Natural killer cell (primary cell): ENCODE measurements at regions not wholly inside any gene's neighbourhood (a gene's known extent, or its start where the extent isn't known, plus 50 kb on each side); places are given as distances from the start of the nearest gene placed in this dataset.

Source experiments
- ATAC-seq, 3 donors: fragments of 150-1000 bp in 2 of 3; fragments of 200-7000 bp in 1 of 3; cut with Tn5 transposase; 1 replicate in 1 of 3; 2 replicates in 2 of 3; pipeline ENCODE4 v1.10.0; 2021; ENCODE audit warnings: mild to moderate bottlenecking in 2 of 3, moderate library complexity in 2 of 3
- DNase-seq, 2 donors: peaks; one replicate each; pipeline versions ENCODE4 v3.0.0 to v3.0.0-alpha.2; 2013 to 2021; ENCODE audit warnings: mixed read lengths in 1 of 2
- H3K27ac ChIP-seq: one replicate; pipeline ENCODE4 v1.5.1; 2013; ENCODE audit warnings: mild to moderate bottlenecking, low read length
- H3K27me3 ChIP-seq: one replicate; pipeline ENCODE4 v1.6.1; 2013; ENCODE audit warnings: low read length; ENCODE audit not compliant: control insufficient read depth, insufficient read depth
- H3K36me3 ChIP-seq: one replicate; pipeline ENCODE4 v1.6.1; 2013; ENCODE audit warnings: low read length; ENCODE audit not compliant: control insufficient read depth, insufficient read depth
- H3K4me1 ChIP-seq: one replicate; pipeline ENCODE4 v1.6.1; 2013; ENCODE audit warnings: low read length; ENCODE audit not compliant: control insufficient read depth, insufficient read depth
- H3K4me3 ChIP-seq: one replicate; pipeline ENCODE4 v1.5.1; 2013; ENCODE audit warnings: low read length
- H3K9me3 ChIP-seq: one replicate; pipeline ENCODE4 v1.6.1; 2013; ENCODE audit warnings: low read length; ENCODE audit not compliant: control insufficient read depth, insufficient read depth
- H3K27ac Mint-ChIP-seq, 2 donors: one replicate each; pipeline ENCODE4 v1.8.0; 2022; ENCODE audit warnings: mild to moderate bottlenecking in 2 of 2, mixed read lengths in 2 of 2, moderate library complexity in 1 of 2
- H3K27me3 Mint-ChIP-seq, 2 donors: one replicate each; pipeline ENCODE4 v1.8.0; 2022; ENCODE audit warnings: low read depth in 2 of 2, mixed read lengths in 2 of 2
- H3K36me3 Mint-ChIP-seq: one replicate; pipeline ENCODE4 v1.8.0; 2022; ENCODE audit warnings: mixed read lengths
- H3K4me1 Mint-ChIP-seq, 2 donors: one replicate each; pipeline ENCODE4 v1.8.0; 2022; ENCODE audit warnings: mixed read lengths in 2 of 2
- H3K4me3 Mint-ChIP-seq: one replicate; pipeline ENCODE4 v1.8.0; 2022; ENCODE audit warnings: mild to moderate bottlenecking, moderate library complexity, mixed read lengths
- H3K9me3 Mint-ChIP-seq, 2 donors: one replicate each; pipeline ENCODE4 v1.8.0; 2022; ENCODE audit warnings: mixed read lengths in 2 of 2
- WGBS: methylation state at CpG from one replicate; pipeline ENCODE4 v1.1.7; 2013; ENCODE audit warnings: missing lambda C conversion rate; ENCODE audit not compliant: insufficient coverage; 5-methylcytosine and 5-hydroxymethylcytosine counted together
- intact Hi-C: fragments of 100-400 bp; cut with micrococcal nuclease; formaldehyde crosslinking; loops from one replicate; pipeline ENCODE4 v1.14.2; 2022
- TF ChIP-seq, protein P1 (sequence below): fragments of 200-600 bp; IDR thresholded peaks from one replicate; pipeline ENCODE4 v1.8.0; 2022; ENCODE audit warnings: antibody characterized with exemption

- no peaks in the 10 kb centered on the region for H3K36me3 ChIP-seq
- no peaks in the 10 kb centered on the region for H3K27me3 Mint-ChIP-seq
- 100% methylated on average over 1 of the region's 1 CpG for WGBS
- peaks cover 7 to 13% of the 10 kb centered on the region in 2 donors for H3K9me3 Mint-ChIP-seq
- H3K9me3 ChIP-seq = no peaks in the 10 kb centered on the region
- no peaks in the 10 kb centered on the region for H3K36me3 Mint-ChIP-seq
- TF ChIP-seq, protein P1, sequence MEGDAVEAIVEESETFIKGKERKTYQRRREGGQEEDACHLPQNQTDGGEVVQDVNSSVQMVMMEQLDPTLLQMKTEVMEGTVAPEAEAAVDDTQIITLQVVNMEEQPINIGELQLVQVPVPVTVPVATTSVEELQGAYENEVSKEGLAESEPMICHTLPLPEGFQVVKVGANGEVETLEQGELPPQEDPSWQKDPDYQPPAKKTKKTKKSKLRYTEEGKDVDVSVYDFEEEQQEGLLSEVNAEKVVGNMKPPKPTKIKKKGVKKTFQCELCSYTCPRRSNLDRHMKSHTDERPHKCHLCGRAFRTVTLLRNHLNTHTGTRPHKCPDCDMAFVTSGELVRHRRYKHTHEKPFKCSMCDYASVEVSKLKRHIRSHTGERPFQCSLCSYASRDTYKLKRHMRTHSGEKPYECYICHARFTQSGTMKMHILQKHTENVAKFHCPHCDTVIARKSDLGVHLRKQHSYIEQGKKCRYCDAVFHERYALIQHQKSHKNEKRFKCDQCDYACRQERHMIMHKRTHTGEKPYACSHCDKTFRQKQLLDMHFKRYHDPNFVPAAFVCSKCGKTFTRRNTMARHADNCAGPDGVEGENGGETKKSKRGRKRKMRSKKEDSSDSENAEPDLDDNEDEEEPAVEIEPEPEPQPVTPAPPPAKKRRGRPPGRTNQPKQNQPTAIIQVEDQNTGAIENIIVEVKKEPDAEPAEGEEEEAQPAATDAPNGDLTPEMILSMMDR = no peak
- intact Hi-C loops = no loop called here
- H3K27ac Mint-ChIP-seq = no peak overlapping the region
- ATAC-seq (no peak), DNase-seq (no peak)
- H3K27ac ChIP-seq = no peak overlapping the region
- no peaks in the 10 kb centered on the region for H3K27me3 ChIP-seq
- no peaks in the 10 kb centered on the region for H3K4me1 ChIP-seq
- no peak overlapping the region for H3K4me3 Mint-ChIP-seq
- H3K4me1 Mint-ChIP-seq = no peaks in the 10 kb centered on the region
- H3K4me3 ChIP-seq = no peak overlapping the region
Measured at GRCh38 chr4:13202701-13203100, 281.4 kb downstream of the RAB28 start.

GRCh38 chr4:13201241-13201640 is 282.9 kb downstream of the RAB28 start:
- no peak for DNase-seq
- H3K27me3 Mint-ChIP-seq = no peaks in the 10 kb centered on the region

DNA sequence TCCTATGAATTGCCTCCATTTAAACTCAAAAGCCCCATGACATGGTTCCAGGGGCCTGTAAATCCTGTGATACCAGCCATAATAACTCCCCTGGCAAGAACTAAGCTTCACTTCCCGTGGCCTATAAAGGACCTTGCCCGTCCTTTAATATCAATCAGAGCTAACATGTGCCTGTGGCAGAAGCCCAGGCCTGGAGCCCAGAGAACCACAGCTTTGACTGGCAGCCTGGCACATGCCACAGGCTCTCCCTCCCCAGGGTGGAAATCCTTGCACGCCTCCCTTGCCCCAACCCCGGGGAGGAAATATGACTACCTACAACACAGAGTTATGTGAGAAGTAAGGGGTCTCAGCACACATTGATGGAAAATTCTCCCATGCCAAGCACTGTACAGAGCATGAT is 287.4 kb downstream of the RAB28 start:
- Histone ChIP-seq H3K27ac (no peak overlapping the region), H3K9me3 (no peaks in the 10 kb centered on the region), H3K4me1 (no peaks in the 10 kb centered on the region), H3K4me3 (no peak overlapping the region), H3K36me3 (no peaks in the 10 kb centered on the region), H3K27me3 (no peaks in the 10 kb centered on the region)
- Mint-ChIP-seq H3K9me3 (peaks cover 18 to 24% of the 10 kb centered on the region in 2 donors), H3K27ac (no peak overlapping the region), H3K4me3 (no peak overlapping the region), H3K27me3 (no peaks in the 10 kb centered on the region), H3K36me3 (peaks cover 7% of the 10 kb centered on the region), H3K4me1 (no peaks in the 10 kb centered on the region)
- no peak for ATAC-seq
- no peak for DNase-seq
- 98% methylated on average over 3 of the region's 4 CpGs for WGBS
- TF ChIP-seq, protein P1 = no peak
- intact Hi-C loops = no loop called here

More at GRCh38 chr4:13201241-13201640, 282.9 kb downstream of the RAB28 start:
- Mint-ChIP-seq H3K4me1 (no peaks in the 10 kb centered on the region), H3K4me3 (no peak overlapping the region), H3K36me3 (no peaks in the 10 kb centered on the region), H3K9me3 (peaks cover 7 to 13% of the 10 kb centered on the region in 2 donors), H3K27ac (no peak overlapping the region)
- ATAC-seq = no peak
- intact Hi-C loops = no loop called here
- TF ChIP-seq, protein P1 = no peak
- H3K4me3 ChIP-seq = no peak overlapping the region
- no peak overlapping the region for H3K27ac ChIP-seq
- 82% methylated on average over 3 of the region's 3 CpGs for WGBS
- H3K27me3 ChIP-seq = no peaks in the 10 kb centered on the region
- no peaks in the 10 kb centered on the region for H3K4me1 ChIP-seq
- no peaks in the 10 kb centered on the region for H3K36me3 ChIP-seq
- H3K9me3 ChIP-seq = no peaks in the 10 kb centered on the region

GRCh38 chr4:13193662-13194061 is 290.5 kb downstream of the RAB28 start:
- H3K9me3 Mint-ChIP-seq = peaks cover 18% of the 10 kb centered on the region in 2 donors
- no peak overlapping the region for H3K4me3 Mint-ChIP-seq
- Histone ChIP-seq H3K36me3 (no peaks in the 10 kb centered on the region), H3K4me1 (no peaks in the 10 kb centered on the region), H3K4me3 (no peak overlapping the region), H3K27me3 (no peaks in the 10 kb centered on the region), H3K9me3 (no peaks in the 10 kb centered on the region), H3K27ac (no peak overlapping the region)
- TF ChIP-seq, protein P1 = no peak
- intact Hi-C loops = no loop called here
- no peaks in the 10 kb centered on the region for H3K4me1 Mint-ChIP-seq
- H3K36me3 Mint-ChIP-seq = peaks cover 7% of the 10 kb centered on the region
- DNase-seq (no peak), ATAC-seq (no peak)
- 95% methylated on average over 7 of the region's 7 CpGs for WGBS
- no peak overlapping the region for H3K27ac Mint-ChIP-seq
- H3K27me3 Mint-ChIP-seq = no peaks in the 10 kb centered on the region
